OCI-LY1 (cell line): ENCODE measurements at regions not wholly inside any gene's neighbourhood (a gene's known extent, or its start where the extent isn't known, plus 50 kb on each side); places are given as distances from the start of the nearest gene placed in this dataset.

Source experiments
- H2AFZ ChIP-seq: fragments of 200-600 bp; sonication (generic), shearing (Covaris generic); 2 replicates; pipeline ENCODE4 v1.6.0; 2014; ENCODE audit warnings: antibody characterized with exemption, mild to moderate bottlenecking, low read length
- H3F3A ChIP-seq: fragments of 200-600 bp; sonication (generic), shearing (Covaris generic); 2 replicates; pipeline ENCODE4 v1.6.0; 2014; ENCODE audit warnings: mild to moderate bottlenecking, antibody characterized with exemption, low read length, moderate library complexity; ENCODE audit not compliant: insufficient read depth
- H3K27ac ChIP-seq: fragments of 200-600 bp; sonication (generic); 2 replicates; pipeline ENCODE4 v1.5.1; 2014; ENCODE audit warnings: low read length, mixed run types, mild to moderate bottlenecking, low read depth; ENCODE audit not compliant: poor library complexity, severe bottlenecking
- H3K27me3 ChIP-seq: fragments of 200-600 bp; sonication (generic); 2 replicates; pipeline ENCODE4 v1.6.0; 2014; ENCODE audit warnings: antibody characterized with exemption, mild to moderate bottlenecking, low read length, moderate library complexity; ENCODE audit not compliant: insufficient read depth
- H3K36me3 ChIP-seq: fragments of 200-600 bp; sonication (generic); 2 replicates; pipeline ENCODE4 v1.6.1; 2014; ENCODE audit warnings: mild to moderate bottlenecking, antibody characterized with exemption, low read length, moderate library complexity, mixed read lengths; ENCODE audit not compliant: insufficient read depth
- H3K4me1 ChIP-seq: fragments of 200-600 bp; sonication (generic); 2 replicates; pipeline ENCODE4 v1.5.1; 2014; ENCODE audit warnings: mild to moderate bottlenecking, low read length, moderate library complexity; ENCODE audit not compliant: insufficient read depth, severe bottlenecking
- H3K4me2 ChIP-seq: fragments of 200-600 bp; sonication (generic), shearing (Covaris generic); 2 replicates; pipeline ENCODE4 v1.6.1; 2014; ENCODE audit warnings: low read length
- H3K4me3 ChIP-seq: fragments of 200-600 bp; sonication (generic); 2 replicates; pipeline ENCODE4 v1.5.1; 2014; ENCODE audit warnings: low read length, low read depth, mild to moderate bottlenecking, mixed read lengths; ENCODE audit not compliant: poor library complexity, severe bottlenecking
- H3K79me2 ChIP-seq: fragments of 200-600 bp; shearing (Covaris generic); 2 replicates; pipeline ENCODE4 v1.6.1; 2016; ENCODE audit warnings: mixed run types, low read length, mixed read lengths; ENCODE audit not compliant: insufficient read depth
- H3K9ac ChIP-seq: fragments of 200-600 bp; sonication (generic), shearing (Covaris generic); 2 replicates; pipeline ENCODE4 v1.6.1; 2014; ENCODE audit warnings: mild to moderate bottlenecking, low read length, mixed read lengths
- H3K9me2 ChIP-seq: fragments of 200-600 bp; sonication (generic), shearing (Covaris generic); 2 replicates; pipeline ENCODE4 v1.6.1; 2014; ENCODE audit warnings: low read depth, mild to moderate bottlenecking, low read length, mixed read lengths
- H3K9me3 ChIP-seq: fragments of 200-600 bp; shearing (Covaris generic); 2 replicates; pipeline ENCODE4 v1.6.1; 2014; ENCODE audit warnings: low read length, mixed read lengths
- H4K20me1 ChIP-seq: fragments of 200-600 bp; sonication (generic), shearing (Covaris generic); 2 replicates; pipeline ENCODE4 v1.6.0; 2016; ENCODE audit warnings: mild to moderate bottlenecking, low read length; ENCODE audit not compliant: insufficient read depth
- CTCF ChIP-seq: fragments of 200-600 bp; sonication (generic), shearing (Covaris generic); IDR thresholded peaks from 2 replicates; pipeline ENCODE4 v1.5.1; 2017; ENCODE audit warnings: mild to moderate bottlenecking, antibody characterized with exemption, low read length, moderate library complexity, mixed read lengths
- EZH2 ChIP-seq: fragments of 200-600 bp; sonication (generic), shearing (Covaris generic); IDR thresholded peaks from 2 replicates; pipeline ENCODE4 v1.8.0; 2017; ENCODE audit warnings: borderline replicate concordance, mixed run types, mild to moderate bottlenecking, antibody characterized with exemption, low read length, moderate library complexity, mixed read lengths

DNA sequence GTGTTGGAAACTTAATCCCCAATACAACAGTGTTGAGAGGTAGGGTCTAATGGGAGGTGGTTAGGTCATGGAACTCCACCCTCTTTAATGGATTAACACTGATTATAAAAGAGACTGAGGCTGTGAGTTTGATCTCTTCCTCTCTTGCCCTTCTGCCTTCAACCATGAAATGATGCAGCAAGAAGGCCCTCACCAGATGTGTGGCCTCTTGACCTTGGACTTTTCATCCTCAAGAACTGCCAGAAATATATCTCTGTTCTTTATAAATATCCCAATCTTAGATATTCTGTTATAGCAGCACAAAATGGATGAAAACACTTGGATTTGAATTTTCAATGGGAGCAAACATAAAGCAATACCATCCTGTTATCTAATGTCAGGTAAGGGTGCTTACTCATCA is 67.6 kb downstream of the NMUR2 start:
- Histone ChIP-seq H3K27ac (no peak overlapping the region), H3K9me2 (no peaks in the 10 kb centered on the region), H3K9ac (no peak overlapping the region), H3K79me2 (no peaks in the 10 kb centered on the region), H4K20me1 (no peaks in the 10 kb centered on the region), H3F3A (no peaks in the 10 kb centered on the region), H3K4me1 (no peaks in the 10 kb centered on the region), H3K4me2 (no peak overlapping the region), H3K4me3 (no peak overlapping the region), H3K27me3 (no peaks in the 10 kb centered on the region), H3K36me3 (no peaks in the 10 kb centered on the region), H2AFZ (no peak overlapping the region), H3K9me3 (no peaks in the 10 kb centered on the region)
- TF ChIP-seq EZH2 (no peak), CTCF (no peak)

GRCh38 chr5:152335461-152335860 is 69.6 kb downstream of the NMUR2 start:
- TF ChIP-seq EZH2 = no peak
- no peak for TF ChIP-seq CTCF
- Histone ChIP-seq H3K4me2 (no peak overlapping the region), H3K9me2 (no peaks in the 10 kb centered on the region), H2AFZ (no peak overlapping the region), H3K9ac (no peak overlapping the region), H3K27me3 (no peaks in the 10 kb centered on the region), H4K20me1 (no peaks in the 10 kb centered on the region), H3K36me3 (no peaks in the 10 kb centered on the region), H3F3A (no peaks in the 10 kb centered on the region), H3K79me2 (no peaks in the 10 kb centered on the region), H3K27ac (no peak overlapping the region), H3K9me3 (no peaks in the 10 kb centered on the region), H3K4me1 (no peaks in the 10 kb centered on the region), H3K4me3 (no peak overlapping the region)

DNA sequence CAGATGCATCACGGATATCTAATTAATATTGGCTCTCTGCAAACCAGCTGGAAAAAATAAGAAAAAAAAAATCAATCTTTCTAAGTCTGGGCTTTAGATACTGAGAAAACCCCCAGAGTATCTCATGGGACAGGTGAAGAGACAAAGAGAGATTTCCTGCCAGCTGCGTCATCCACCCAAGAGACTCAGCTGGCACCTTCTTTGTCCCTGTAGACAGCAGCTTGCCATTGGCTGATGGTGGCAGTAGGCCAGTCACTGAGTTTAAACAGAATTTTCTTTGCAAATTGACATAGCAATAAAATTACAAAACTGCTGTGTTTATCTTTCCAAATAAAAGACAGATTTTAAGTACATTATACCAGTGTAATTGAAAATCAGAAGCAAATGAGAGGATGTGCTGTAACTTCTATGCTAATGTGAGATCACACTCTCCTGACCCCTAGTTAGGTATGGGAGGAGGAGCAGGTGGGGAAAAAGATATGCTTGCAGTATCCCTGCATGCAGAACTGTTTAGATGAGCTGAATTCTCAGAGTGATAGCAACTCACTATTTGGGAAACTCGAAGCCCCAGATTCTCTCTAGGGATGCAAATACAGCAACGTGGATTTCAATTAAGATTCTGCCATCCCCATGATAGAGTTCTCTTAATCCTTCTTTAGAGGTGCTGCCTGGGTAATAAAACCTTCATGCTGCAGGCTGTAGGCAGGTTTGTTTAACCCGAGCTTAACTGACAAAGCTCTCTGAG is 72.2 kb downstream of the NMUR2 start:
- Histone ChIP-seq H3F3A (no peaks in the 10 kb centered on the region), H3K4me2 (no peak overlapping the region), H3K79me2 (no peaks in the 10 kb centered on the region), H2AFZ (no peak overlapping the region), H3K9me2 (no peaks in the 10 kb centered on the region), H3K27me3 (no peaks in the 10 kb centered on the region), H3K36me3 (no peaks in the 10 kb centered on the region), H3K27ac (no peak overlapping the region), H3K9ac (no peak overlapping the region), H3K4me3 (no peak overlapping the region), H4K20me1 (no peaks in the 10 kb centered on the region), H3K4me1 (no peaks in the 10 kb centered on the region), H3K9me3 (no peaks in the 10 kb centered on the region)
- no peak for TF ChIP-seq CTCF
- TF ChIP-seq EZH2 = no peak
